Esophagus squamous epithelium (tissue), 5 donors: ENCODE measurements at regions not wholly inside any gene's neighbourhood (a gene's known extent, or its start where the extent isn't known, plus 50 kb on each side); places are given as distances from the start of the nearest gene placed in this dataset.

Source experiments
- DNase-seq: peaks from one replicate; lab custom pipeline; 2025; lab: John Stamatoyannopoulos, UW
- H3K27ac ChIP-seq, 4 donors: fragments of 200-600 bp; sonication (generic); one replicate each; pipeline ENCODE4 v1.5.1; 2016 to 2019; ENCODE audit warnings: mild to moderate bottlenecking in 1 of 4
- H3K27me3 ChIP-seq, 4 donors: fragments of 200-600 bp; sonication (generic); 1 replicate in 3 of 4; 2 replicates in 1 of 4; pipeline versions ENCODE4 v1.5.1 to v1.6.0; 2017 to 2021; ENCODE audit warnings: antibody characterized with exemption in 1 of 4
- H3K36me3 ChIP-seq, 3 donors: fragments of 200-600 bp; sonication (generic); one replicate each; pipeline ENCODE4 v1.5.1; 2016 to 2019
- H3K4me1 ChIP-seq, 3 donors: fragments of 200-600 bp; sonication (generic); one replicate each; pipeline ENCODE4 v1.5.1; 2017 to 2019
- H3K4me3 ChIP-seq, 4 donors: fragments of 200-600 bp; sonication (generic); 1 replicate in 3 of 4; 2 replicates in 1 of 4; pipeline ENCODE4 v1.5.1; 2016 to 2019; ENCODE audit warnings: mild to moderate bottlenecking in 2 of 4, moderate library complexity in 1 of 4
- H3K9me3 ChIP-seq, 3 donors: fragments of 200-600 bp; sonication (generic); one replicate each; pipeline ENCODE4 v1.5.1; 2016 to 2019
- POLR2A ChIP-seq, 4 donors: fragments of 450-650 bp; IDR thresholded peaks; one replicate each; pipeline ENCODE4 v1.6.1; 2017; ENCODE audit warnings: antibody characterized with exemption in 4 of 4, mild to moderate bottlenecking in 4 of 4, moderate library complexity in 3 of 4
- WGBS, 2 donors: methylation state at CpG; one replicate each; pipeline ENCODE4 v1.1.5; 2018; 5-methylcytosine and 5-hydroxymethylcytosine counted together
- intact Hi-C: fragments of 100-400 bp; cut with DNase I; formaldehyde crosslinking; loops from one replicate; pipeline ENCODE4 v1.15.0; 2022
- TF ChIP-seq, protein P1 (sequence below), 6 experiments: fragments of 450-650 bp in 4 of 6; fragments of 200-600 bp in 2 of 6; sonication (generic) in 2 of 6; IDR thresholded peaks; one replicate each; pipeline ENCODE4 v1.5.1; 2016 to 2019; ENCODE audit warnings: antibody characterized with exemption in 6 of 6, mild to moderate bottlenecking in 4 of 6, moderate library complexity in 4 of 6
- donor health status: DM: yes; HTN: yes; CAD: no.

- 68 to 80% methylated on average over 3 of the region's 3 CpGs for WGBS, 2 donors
- intact Hi-C loops = no loop called here
- no peak for TF ChIP-seq POLR2A (IDR thresholded peaks at IDR 0.05)
- TF ChIP-seq, protein P1, sequence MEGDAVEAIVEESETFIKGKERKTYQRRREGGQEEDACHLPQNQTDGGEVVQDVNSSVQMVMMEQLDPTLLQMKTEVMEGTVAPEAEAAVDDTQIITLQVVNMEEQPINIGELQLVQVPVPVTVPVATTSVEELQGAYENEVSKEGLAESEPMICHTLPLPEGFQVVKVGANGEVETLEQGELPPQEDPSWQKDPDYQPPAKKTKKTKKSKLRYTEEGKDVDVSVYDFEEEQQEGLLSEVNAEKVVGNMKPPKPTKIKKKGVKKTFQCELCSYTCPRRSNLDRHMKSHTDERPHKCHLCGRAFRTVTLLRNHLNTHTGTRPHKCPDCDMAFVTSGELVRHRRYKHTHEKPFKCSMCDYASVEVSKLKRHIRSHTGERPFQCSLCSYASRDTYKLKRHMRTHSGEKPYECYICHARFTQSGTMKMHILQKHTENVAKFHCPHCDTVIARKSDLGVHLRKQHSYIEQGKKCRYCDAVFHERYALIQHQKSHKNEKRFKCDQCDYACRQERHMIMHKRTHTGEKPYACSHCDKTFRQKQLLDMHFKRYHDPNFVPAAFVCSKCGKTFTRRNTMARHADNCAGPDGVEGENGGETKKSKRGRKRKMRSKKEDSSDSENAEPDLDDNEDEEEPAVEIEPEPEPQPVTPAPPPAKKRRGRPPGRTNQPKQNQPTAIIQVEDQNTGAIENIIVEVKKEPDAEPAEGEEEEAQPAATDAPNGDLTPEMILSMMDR (IDR thresholded peaks at IDR 0.05) = no peak
- H3K4me3 ChIP-seq = no peak overlapping the region
- H3K27ac ChIP-seq = no peak overlapping the region
- no peaks in the 10 kb centered on the region for H3K36me3 ChIP-seq
- no peaks in the 10 kb centered on the region for H3K9me3 ChIP-seq
- no peaks in the 10 kb centered on the region for H3K27me3 ChIP-seq
- H3K4me1 ChIP-seq = no peaks in the 10 kb centered on the region
- no peak for DNase-seq
These were observed 93.3 kb upstream of the CCDC54 start for GRCh38 chr3:107283948-107284347.

GRCh38 chr3:107284612-107285011 lies 92.6 kb upstream of the CCDC54 start:
- no peak for DNase-seq
- H3K4me3 ChIP-seq = no peak overlapping the region
- no peaks in the 10 kb centered on the region for H3K36me3 ChIP-seq
- no peak for TF ChIP-seq POLR2A (IDR thresholded peaks at IDR 0.05)
- TF ChIP-seq, protein P1 (IDR thresholded peaks at IDR 0.05) = no peak
- intact Hi-C loops = no loop called here
- no peaks in the 10 kb centered on the region for H3K27me3 ChIP-seq
- H3K4me1 ChIP-seq = no peaks in the 10 kb centered on the region
- WGBS, 2 donors = 75% methylated on average over 1 of the region's 1 CpG
- H3K9me3 ChIP-seq = no peaks in the 10 kb centered on the region
- no peak overlapping the region for H3K27ac ChIP-seq

DNA sequence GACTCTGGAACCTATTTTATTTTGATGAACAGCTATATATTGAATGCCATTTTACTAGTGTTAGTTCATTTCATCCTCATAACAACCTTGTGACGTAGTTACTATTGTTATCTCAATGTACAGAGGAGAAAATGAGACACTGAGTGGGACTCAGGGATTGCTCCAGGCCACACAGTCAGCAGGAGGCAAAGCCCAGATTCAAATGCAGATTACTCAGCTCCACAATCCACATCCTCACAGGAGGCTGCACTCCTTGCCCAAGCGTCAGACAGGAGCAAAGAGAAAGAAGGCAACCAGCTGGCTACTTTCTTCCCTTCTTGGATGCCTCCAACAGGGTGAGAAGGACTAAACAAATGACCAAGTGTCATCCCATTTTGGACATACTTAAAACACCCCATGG lies 92.0 kb upstream of the CCDC54 start:
- Histone ChIP-seq H3K27ac (no peak overlapping the region), H3K4me1 (no peaks in the 10 kb centered on the region), H3K9me3 (no peaks in the 10 kb centered on the region), H3K4me3 (no peak overlapping the region), H3K27me3 (no peaks in the 10 kb centered on the region), H3K36me3 (no peaks in the 10 kb centered on the region)
- WGBS, 2 donors = 64 to 69% methylated on average over 2 of the region's 2 CpGs
- DNase-seq = no peak
- no peak for TF ChIP-seq POLR2A (IDR thresholded peaks at IDR 0.05)
- TF ChIP-seq, protein P1 (IDR thresholded peaks at IDR 0.05) = no peak
- intact Hi-C loops = no loop called here

DNA sequence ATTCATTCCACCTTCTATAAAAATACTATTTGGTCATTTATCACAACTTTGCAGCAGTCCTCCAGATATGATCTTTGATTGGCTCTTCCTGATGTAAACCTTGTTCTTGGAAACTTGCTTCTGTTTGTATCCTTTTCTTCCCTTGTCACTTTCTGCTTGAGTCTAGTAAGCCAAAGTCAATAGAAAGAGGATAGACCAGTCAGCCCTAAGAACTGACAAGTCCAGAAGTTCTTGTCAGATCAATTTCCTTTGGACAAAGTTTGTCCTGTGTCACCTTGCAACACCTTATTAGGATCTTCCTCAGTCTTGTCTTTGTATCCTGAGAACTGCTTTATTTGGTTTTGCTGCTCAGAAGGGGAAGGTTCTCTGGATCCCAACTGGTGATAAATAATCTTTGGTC lies 87.9 kb upstream of the CCDC54 start:
- intact Hi-C loops = no loop called here
- no peaks in the 10 kb centered on the region for H3K36me3 ChIP-seq
- no peaks in the 10 kb centered on the region for H3K27me3 ChIP-seq
- H3K9me3 ChIP-seq = no peaks in the 10 kb centered on the region
- TF ChIP-seq POLR2A (IDR thresholded peaks at IDR 0.05) = no peak
- TF ChIP-seq, protein P1 (IDR thresholded peaks at IDR 0.05) = no peak
- H3K4me1 ChIP-seq = no peaks in the 10 kb centered on the region
- DNase-seq = no peak
- H3K4me3 ChIP-seq = no peak overlapping the region
- H3K27ac ChIP-seq = no peak overlapping the region

GRCh38 chr3:107294117-107294516 lies 83.1 kb upstream of the CCDC54 start:
- TF ChIP-seq, protein P1 (IDR thresholded peaks at IDR 0.05) = no peak
- TF ChIP-seq POLR2A (IDR thresholded peaks at IDR 0.05) = no peak
- DNase-seq = no peak
- Histone ChIP-seq H3K36me3 (no peaks in the 10 kb centered on the region), H3K9me3 (no peaks in the 10 kb centered on the region), H3K4me1 (no peaks in the 10 kb centered on the region), H3K27ac (no peak overlapping the region), H3K27me3 (no peaks in the 10 kb centered on the region), H3K4me3 (no peak overlapping the region)
- intact Hi-C loops = no loop called here
- WGBS, 2 donors = 45 to 73% methylated on average over 1 of the region's 1 CpG
